ENCODE measurements at regions not wholly inside any gene's neighbourhood (a gene's known extent, or its start where the extent isn't known, plus 50 kb on each side); places are given as distances from the start of the nearest gene placed in this dataset.

- H3K4me1 Mint-ChIP-seq, result peaks cover 27% of the 10 kb centered on the region
- peaks cover 47% of the 10 kb centered on the region for H3K27me3 Mint-ChIP-seq
- H3K36me3 Mint-ChIP-seq (ENCODE audit: low read depth), result no peaks in the 10 kb centered on the region
- intact Hi-C loops (cut with micrococcal nuclease), result no loop called here
- H3K4me3 Mint-ChIP-seq, result no peak overlapping the region
- ATAC-seq (ENCODE audit: low read depth) (no peak), DNase-seq (no peak)
- TF ChIP-seq CTCF (IDR thresholded peaks at IDR 0.05), result no peak
- ChIA-PET CTCF (no interaction called here), POLR2A (no interaction called here)
- no peaks in the 10 kb centered on the region for H3K9me3 Mint-ChIP-seq
- no peak overlapping the region for H3K27ac Mint-ChIP-seq
These were observed 155.9 kb upstream of the ZC3H12A start for GRCh38 chr1:37318490-37318889.

- H3K27me3 Mint-ChIP-seq, result peaks cover 45% of the 10 kb centered on the region
- no peak overlapping the region for H3K4me3 Mint-ChIP-seq
- peaks cover 29% of the 10 kb centered on the region for H3K4me1 Mint-ChIP-seq
- intact Hi-C loops (cut with micrococcal nuclease), result no loop called here
- CTCF ChIA-PET, result no interaction called here
- POLR2A ChIA-PET, result no interaction called here
- TF ChIP-seq CTCF (IDR thresholded peaks at IDR 0.05), result no peak
- ATAC-seq (ENCODE audit: low read depth) (no peak), DNase-seq (no peak)
- no peaks in the 10 kb centered on the region for H3K36me3 Mint-ChIP-seq (ENCODE audit: low read depth)
- no peaks in the 10 kb centered on the region for H3K9me3 Mint-ChIP-seq
- H3K27ac Mint-ChIP-seq, result no peak overlapping the region
These were observed 155.1 kb upstream of the ZC3H12A start for GRCh38 chr1:37319284-37319683.

GRCh38 chr1:37323486-37324377 is 150.6 kb upstream of the ZC3H12A start:
- ATAC-seq (ENCODE audit: low read depth), result no peak
- no peaks in the 10 kb centered on the region for H3K9me3 Mint-ChIP-seq
- peaks cover 13% of the 10 kb centered on the region for H3K27me3 Mint-ChIP-seq
- DNase-seq, result no peak
- no peak overlapping the region for H3K4me3 Mint-ChIP-seq
- intact Hi-C loops (cut with micrococcal nuclease), result loop anchor here (1.0 to 10.0 kb wide), 5 partner anchors 111 to 747 kb away; no protein-coding TSS in a partner anchor
- TF ChIP-seq CTCF (IDR thresholded peaks at IDR 0.05), result peak; percentile 63
- POLR2A ChIA-PET, result no interaction called here
- peaks cover 17% of the 10 kb centered on the region for H3K4me1 Mint-ChIP-seq
- no peaks in the 10 kb centered on the region for H3K36me3 Mint-ChIP-seq (ENCODE audit: low read depth)
- CTCF ChIA-PET, result interaction anchor here (0.8 to 3.1 kb wide), 13 partner anchors 10 to 807 kb away, joined by 3 to 10 read pairs (median 4); no protein-coding TSS in a partner anchor
- H3K27ac Mint-ChIP-seq, result no peak overlapping the region

- ChIA-PET POLR2A (no interaction called here), CTCF (interaction anchor here (1.0 to 3.1 kb wide), 6 partner anchors 12 to 749 kb away, joined by 3 to 10 read pairs (median 5); no protein-coding TSS in a partner anchor)
- intact Hi-C loops (cut with micrococcal nuclease), result loop anchor here (10.0 kb wide), 1 partner anchor 460 kb away; no protein-coding TSS in a partner anchor
- no peaks in the 10 kb centered on the region for H3K9me3 Mint-ChIP-seq
- ATAC-seq (ENCODE audit: low read depth) (no peak), DNase-seq (no peak)
- H3K4me3 Mint-ChIP-seq, result no peak overlapping the region
- H3K36me3 Mint-ChIP-seq (ENCODE audit: low read depth), result no peaks in the 10 kb centered on the region
- no peak overlapping the region for H3K27ac Mint-ChIP-seq
- TF ChIP-seq CTCF (IDR thresholded peaks at IDR 0.05), result no peak
- H3K4me1 Mint-ChIP-seq, result peaks cover 8% of the 10 kb centered on the region
- peaks cover 6% of the 10 kb centered on the region for H3K27me3 Mint-ChIP-seq
These were observed 149.4 kb upstream of the ZC3H12A start for GRCh38 chr1:37325010-37325409.

All from activated B cell treated with CpG ODN at 0.5 μM for 24 hours (primary cell).